ENCODE measurements at regions not wholly inside any gene's neighbourhood (a gene's known extent, or its start where the extent isn't known, plus 50 kb on each side); places are given as distances from the start of the nearest gene placed in this dataset.
"Not testable (repeated sequence)": the region's sequence is repeated elsewhere in the genome, so short reads cannot be mapped to it uniquely, and the experiment has no call there.

GRCh38 chr5:56299212-56299611, 66.1 kb upstream of the ANKRD55 start:
- no peak overlapping the region for H3K9ac ChIP-seq (ENCODE audit: low read length)
- H3K27me3 ChIP-seq (ENCODE audit: control insufficient read depth, insufficient read depth, low read length) = no peaks in the 10 kb centered on the region
- H3K36me3 ChIP-seq (ENCODE audit: control insufficient read depth, insufficient read depth, low read length) = no peaks in the 10 kb centered on the region
- H3K27ac ChIP-seq (ENCODE audit: low read depth, low read length) = no peak overlapping the region
- no peaks in the 10 kb centered on the region for H3K4me1 ChIP-seq (ENCODE audit: control insufficient read depth, insufficient read depth, low read length)
- peaks cover 10% of the 10 kb centered on the region; the same call in 1 of the 2 replicates for H3K9me3 ChIP-seq (ENCODE audit: control insufficient read depth, insufficient read depth, low read depth, low read length)
- H3K4me3 ChIP-seq (ENCODE audit: low read depth, low read length) = no peak overlapping the region

DNA sequence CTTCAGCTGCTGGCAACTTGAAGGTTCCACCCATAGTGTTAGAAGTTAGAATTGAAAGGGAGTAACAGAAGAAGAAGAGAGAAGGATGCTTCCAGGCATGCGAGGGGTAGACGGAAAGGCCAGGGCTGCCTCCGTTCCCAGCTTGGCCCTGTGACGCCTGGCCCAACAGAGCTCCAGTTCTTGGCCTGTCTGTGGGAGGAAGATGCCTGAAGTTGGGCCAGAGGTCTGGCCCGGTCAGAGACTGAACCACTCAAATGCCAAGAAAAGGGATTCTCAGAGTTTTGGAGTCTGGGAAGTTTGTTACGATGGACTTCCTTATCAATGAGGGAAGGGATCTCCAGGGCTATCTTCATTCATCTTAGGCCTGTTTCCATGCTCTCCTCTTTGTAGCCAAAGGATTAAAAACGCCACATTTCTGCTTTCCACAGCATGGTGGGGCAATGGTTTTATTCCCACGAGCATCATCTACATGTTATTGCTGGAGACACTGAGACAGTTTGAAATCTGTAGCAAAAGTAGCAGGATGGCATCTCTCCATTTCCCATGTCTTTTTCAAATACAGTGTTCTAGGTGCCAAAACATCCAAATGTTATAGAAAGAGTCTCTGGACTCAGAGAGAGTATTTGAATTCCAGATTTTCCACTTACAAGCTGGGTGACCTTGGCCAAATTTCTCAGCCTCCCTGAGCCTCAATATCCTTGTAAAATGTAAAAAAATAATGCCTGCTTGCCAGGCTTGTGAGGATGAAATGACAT, 65.4 kb upstream of the ANKRD55 start:
- H3K9me3 ChIP-seq (ENCODE audit: control insufficient read depth, insufficient read depth, low read depth, low read length) = peaks cover 10% of the 10 kb centered on the region; the same call in 1 of the 2 replicates
- H3K27ac ChIP-seq (ENCODE audit: low read depth, low read length) = no peak overlapping the region
- no peaks in the 10 kb centered on the region for H3K36me3 ChIP-seq (ENCODE audit: control insufficient read depth, insufficient read depth, low read length)
- H3K4me3 ChIP-seq (ENCODE audit: low read depth, low read length) = no peak overlapping the region
- no peaks in the 10 kb centered on the region for H3K27me3 ChIP-seq (ENCODE audit: control insufficient read depth, insufficient read depth, low read length)
- H3K9ac ChIP-seq (ENCODE audit: low read length) = no peak overlapping the region
- H3K4me1 ChIP-seq (ENCODE audit: control insufficient read depth, insufficient read depth, low read length) = no peaks in the 10 kb centered on the region

GRCh38 chr5:56297851-56298250, 64.7 kb upstream of the ANKRD55 start:
- peaks cover 10% of the 10 kb centered on the region; the same call in 1 of the 2 replicates for H3K9me3 ChIP-seq (ENCODE audit: control insufficient read depth, insufficient read depth, low read depth, low read length)
- no peak overlapping the region for H3K4me3 ChIP-seq (ENCODE audit: low read depth, low read length)
- no peak overlapping the region for H3K9ac ChIP-seq (ENCODE audit: low read length)
- H3K4me1 ChIP-seq (ENCODE audit: control insufficient read depth, insufficient read depth, low read length) = no peaks in the 10 kb centered on the region
- H3K27me3 ChIP-seq (ENCODE audit: control insufficient read depth, insufficient read depth, low read length) = no peaks in the 10 kb centered on the region
- H3K36me3 ChIP-seq (ENCODE audit: control insufficient read depth, insufficient read depth, low read length) = no peaks in the 10 kb centered on the region
- H3K27ac ChIP-seq (ENCODE audit: low read depth, low read length) = no peak overlapping the region

GRCh38 chr5:56295311-56295710, 62.2 kb upstream of the ANKRD55 start:
- H3K36me3 ChIP-seq (ENCODE audit: control insufficient read depth, insufficient read depth, low read length); H3K9me3 ChIP-seq (ENCODE audit: control insufficient read depth, insufficient read depth, low read depth, low read length); H3K4me3 ChIP-seq (ENCODE audit: low read depth, low read length); H3K27ac ChIP-seq (ENCODE audit: low read depth, low read length); H3K27me3 ChIP-seq (ENCODE audit: control insufficient read depth, insufficient read depth, low read length); H3K9ac ChIP-seq (ENCODE audit: low read length); H3K4me1 ChIP-seq (ENCODE audit: control insufficient read depth, insufficient read depth, low read length): not testable (repeated sequence)

DNA sequence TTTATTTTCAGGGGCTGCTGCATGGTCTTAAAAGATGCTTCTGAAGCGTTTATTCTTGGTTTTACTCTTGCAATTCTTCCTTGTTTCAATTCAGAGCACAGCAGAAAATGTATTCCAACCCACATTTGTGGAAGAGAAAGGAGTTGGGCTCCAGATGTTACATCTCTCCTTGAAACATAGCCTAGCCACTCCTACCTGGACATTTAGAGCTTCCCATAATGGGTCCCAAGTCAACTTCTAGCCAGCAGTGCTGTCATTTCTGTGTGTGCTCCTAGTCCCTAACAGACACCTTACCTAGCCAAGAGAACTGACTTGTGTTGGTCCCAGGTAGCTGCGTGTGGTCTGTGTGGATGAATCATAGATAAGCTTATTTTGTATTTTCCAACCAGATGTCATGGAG, 61.2 kb upstream of the ANKRD55 start:
- peaks cover 10% of the 10 kb centered on the region; the same call in 1 of the 2 replicates for H3K9me3 ChIP-seq (ENCODE audit: control insufficient read depth, insufficient read depth, low read depth, low read length)
- no peak overlapping the region for H3K4me3 ChIP-seq (ENCODE audit: low read depth, low read length)
- H3K36me3 ChIP-seq (ENCODE audit: control insufficient read depth, insufficient read depth, low read length) = no peaks in the 10 kb centered on the region
- no peak overlapping the region for H3K27ac ChIP-seq (ENCODE audit: low read depth, low read length)
- H3K9ac ChIP-seq (ENCODE audit: low read length) = no peak overlapping the region
- no peaks in the 10 kb centered on the region for H3K27me3 ChIP-seq (ENCODE audit: control insufficient read depth, insufficient read depth, low read length)
- H3K4me1 ChIP-seq (ENCODE audit: control insufficient read depth, insufficient read depth, low read length) = 0 out of 2 replicates have a peak, but pooled peaks cover 2% of the 10 kb centered on the region

GRCh38 chr5:56292874-56293273, 59.7 kb upstream of the ANKRD55 start:
- H3K36me3 ChIP-seq (ENCODE audit: control insufficient read depth, insufficient read depth, low read length); H3K4me1 ChIP-seq (ENCODE audit: control insufficient read depth, insufficient read depth, low read length); H3K27ac ChIP-seq (ENCODE audit: low read depth, low read length): not testable (repeated sequence)

GRCh38 chr5:56291661-56292374, 58.7 kb upstream of the ANKRD55 start:
- 0 out of 2 replicates have a peak, but pooled peaks cover 8% of the 10 kb centered on the region for H3K4me1 ChIP-seq (ENCODE audit: control insufficient read depth, insufficient read depth, low read length)
- H3K36me3 ChIP-seq (ENCODE audit: control insufficient read depth, insufficient read depth, low read length) = no peaks in the 10 kb centered on the region
- H3K9me3 ChIP-seq (ENCODE audit: control insufficient read depth, insufficient read depth, low read depth, low read length) = peaks cover 10% of the 10 kb centered on the region; the same call in 1 of the 2 replicates
- no peak overlapping the region for H3K27ac ChIP-seq (ENCODE audit: low read depth, low read length)
- no peak overlapping the region for H3K9ac ChIP-seq (ENCODE audit: low read length)
- no peaks in the 10 kb centered on the region for H3K27me3 ChIP-seq (ENCODE audit: control insufficient read depth, insufficient read depth, low read length)
- no peak overlapping the region for H3K4me3 ChIP-seq (ENCODE audit: low read depth, low read length)

More at GRCh38 chr5:56292874-56293273, 59.7 kb upstream of the ANKRD55 start:
- H3K9me3 ChIP-seq (ENCODE audit: control insufficient read depth, insufficient read depth, low read depth, low read length); H3K4me3 ChIP-seq (ENCODE audit: low read depth, low read length); H3K9ac ChIP-seq (ENCODE audit: low read length); H3K27me3 ChIP-seq (ENCODE audit: control insufficient read depth, insufficient read depth, low read length): not testable (repeated sequence)

DNA sequence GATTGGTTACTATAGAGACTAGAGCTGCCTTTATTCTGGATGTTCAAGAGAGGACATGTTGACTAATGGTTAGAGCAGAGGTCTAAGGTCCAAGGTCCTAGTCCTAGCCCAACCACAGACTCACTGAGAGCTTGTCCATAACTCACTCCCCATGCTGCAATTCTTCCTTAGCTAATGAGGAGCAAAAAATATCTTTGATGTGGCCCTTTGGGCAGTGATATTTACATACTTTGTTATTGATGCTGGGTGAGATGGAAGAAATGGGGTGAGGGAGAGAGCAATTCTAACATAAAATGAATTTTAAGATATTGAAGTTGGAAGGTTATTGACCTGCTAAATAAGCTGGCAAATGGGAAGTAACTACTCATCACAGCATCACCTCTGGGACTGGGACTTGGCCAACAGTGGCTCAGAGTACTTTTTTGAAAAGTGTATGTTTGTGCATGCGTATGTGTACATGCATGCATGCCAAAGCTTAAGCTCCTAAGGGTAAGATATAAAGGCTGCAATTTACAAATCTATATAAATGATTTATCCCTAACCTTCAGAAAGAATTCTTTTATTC, 58.0 kb upstream of the ANKRD55 start:
- Histone ChIP-seq H3K4me1 (ENCODE audit: control insufficient read depth, insufficient read depth, low read length) (0 out of 2 replicates have a peak, but pooled peaks cover 8% of the 10 kb centered on the region), H3K36me3 (ENCODE audit: control insufficient read depth, insufficient read depth, low read length) (no peaks in the 10 kb centered on the region), H3K4me3 (ENCODE audit: low read depth, low read length) (no peak overlapping the region), H3K9me3 (ENCODE audit: control insufficient read depth, insufficient read depth, low read depth, low read length) (peaks cover 10% of the 10 kb centered on the region; the same call in 1 of the 2 replicates), H3K27me3 (ENCODE audit: control insufficient read depth, insufficient read depth, low read length) (no peaks in the 10 kb centered on the region), H3K9ac (ENCODE audit: low read length) (no peak overlapping the region), H3K27ac (ENCODE audit: low read depth, low read length) (no peak overlapping the region)

DNA sequence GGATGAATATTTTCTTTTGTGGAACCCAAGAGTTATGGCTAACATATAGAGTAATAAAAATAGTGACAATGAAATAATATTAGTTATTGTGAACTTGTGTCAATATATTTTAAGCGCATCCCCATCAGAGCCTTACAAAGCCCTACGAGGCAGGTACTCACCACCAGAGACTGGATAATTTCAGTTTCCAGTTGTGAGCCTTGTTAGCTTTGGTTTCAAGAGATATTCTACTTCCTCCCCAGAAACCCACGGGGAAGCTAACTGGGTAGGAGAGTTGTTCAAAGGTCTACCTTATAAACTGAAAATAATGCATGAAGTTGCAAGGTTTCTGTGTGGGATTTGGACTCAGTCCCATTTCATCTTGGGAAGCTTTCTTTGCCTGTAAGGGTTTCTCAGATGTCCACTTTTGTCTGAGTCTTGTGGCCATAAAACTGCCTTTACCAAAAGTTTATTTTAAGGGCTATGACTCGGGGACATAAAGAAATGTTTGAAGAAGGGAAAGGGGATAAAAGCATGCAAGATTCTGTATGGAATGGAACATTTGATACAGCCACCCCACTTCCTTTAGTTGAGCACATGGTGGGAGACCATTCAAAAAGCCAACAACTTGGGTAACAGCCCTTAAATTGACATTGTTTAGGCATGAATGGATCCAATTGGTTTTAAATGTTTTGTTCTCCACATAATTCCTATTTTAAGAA, 57.4 kb upstream of the ANKRD55 start:
- Histone ChIP-seq H3K27me3 (ENCODE audit: control insufficient read depth, insufficient read depth, low read length) (no peaks in the 10 kb centered on the region), H3K27ac (ENCODE audit: low read depth, low read length) (no peak overlapping the region), H3K9me3 (ENCODE audit: control insufficient read depth, insufficient read depth, low read depth, low read length) (peaks cover 10% of the 10 kb centered on the region; the same call in 1 of the 2 replicates), H3K9ac (ENCODE audit: low read length) (no peak overlapping the region), H3K36me3 (ENCODE audit: control insufficient read depth, insufficient read depth, low read length) (no peaks in the 10 kb centered on the region), H3K4me3 (ENCODE audit: low read depth, low read length) (no peak overlapping the region), H3K4me1 (ENCODE audit: control insufficient read depth, insufficient read depth, low read length) (0 out of 2 replicates have a peak, but pooled peaks cover 8% of the 10 kb centered on the region)

DNA sequence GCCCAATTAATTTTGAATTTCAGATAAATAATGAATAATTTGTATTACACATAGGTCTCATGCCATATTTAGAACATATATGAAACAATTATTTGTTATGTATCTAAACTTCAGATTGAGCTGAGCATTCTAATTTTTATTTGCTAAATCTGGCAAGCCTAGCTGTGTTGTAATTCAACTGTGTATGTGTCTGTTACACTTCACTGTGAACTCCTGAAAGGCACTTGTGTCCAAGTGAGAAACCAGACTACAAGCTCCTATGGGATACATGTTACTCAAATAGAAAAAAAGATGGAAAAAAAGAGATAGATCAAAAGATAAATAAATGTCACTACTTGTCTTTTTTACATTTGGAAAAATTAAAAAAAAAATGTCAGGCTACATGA, 56.5 kb upstream of the ANKRD55 start:
- Histone ChIP-seq H3K4me3 (ENCODE audit: low read depth, low read length) (no peak overlapping the region), H3K27ac (ENCODE audit: low read depth, low read length) (no peak overlapping the region)

More for the DNA sequence above, 56.5 kb upstream of the ANKRD55 start:
- H3K36me3 ChIP-seq (ENCODE audit: control insufficient read depth, insufficient read depth, low read length) = no peaks in the 10 kb centered on the region
- H3K9me3 ChIP-seq (ENCODE audit: control insufficient read depth, insufficient read depth, low read depth, low read length) = peaks cover 4% of the 10 kb centered on the region; the same call in 1 of the 2 replicates
- H3K9ac ChIP-seq (ENCODE audit: low read length) = no peak overlapping the region
- H3K27me3 ChIP-seq (ENCODE audit: control insufficient read depth, insufficient read depth, low read length) = no peaks in the 10 kb centered on the region
- 0 out of 2 replicates have a peak, but pooled peaks cover 8% of the 10 kb centered on the region for H3K4me1 ChIP-seq (ENCODE audit: control insufficient read depth, insufficient read depth, low read length)
